ENCODE measurements at regions not wholly inside any gene's neighbourhood (a gene's known extent, or its start where the extent isn't known, plus 50 kb on each side); places are given as distances from the start of the nearest gene placed in this dataset.

DNA sequence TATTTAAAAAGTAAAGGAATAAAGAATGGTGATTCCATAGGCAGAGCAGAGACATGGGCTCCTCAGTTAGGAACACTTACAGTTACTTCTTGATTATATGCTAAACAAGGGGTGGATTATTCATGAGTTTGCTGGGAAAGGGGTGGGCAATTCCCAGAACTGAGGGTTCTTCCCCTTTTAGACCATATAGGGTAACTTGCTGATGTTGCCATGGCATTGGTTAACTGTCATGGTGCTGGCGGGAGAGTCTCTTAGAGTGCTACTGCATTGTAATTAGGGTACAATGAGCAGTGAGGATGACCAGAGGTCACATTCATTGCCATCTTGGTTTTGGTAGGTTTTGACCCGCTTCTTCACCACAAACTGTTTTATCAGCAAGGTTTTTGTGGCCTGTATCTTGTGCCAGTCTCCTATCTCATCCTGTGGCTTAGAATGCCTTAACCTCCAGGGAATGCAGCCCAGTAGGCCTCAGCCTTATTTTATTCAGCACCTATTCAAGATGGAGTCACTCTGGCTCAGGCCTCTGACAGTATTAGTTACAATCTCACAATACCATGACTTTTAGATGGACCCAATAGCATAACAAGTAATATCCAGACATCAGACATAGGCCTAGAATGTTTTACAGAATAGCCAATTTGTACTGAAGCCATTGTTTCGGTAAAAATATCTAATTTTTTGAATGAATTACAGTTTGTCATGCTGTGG is 106.8 kb downstream of the ZBTB18 start:
- no peak for DNase-seq

DNA sequence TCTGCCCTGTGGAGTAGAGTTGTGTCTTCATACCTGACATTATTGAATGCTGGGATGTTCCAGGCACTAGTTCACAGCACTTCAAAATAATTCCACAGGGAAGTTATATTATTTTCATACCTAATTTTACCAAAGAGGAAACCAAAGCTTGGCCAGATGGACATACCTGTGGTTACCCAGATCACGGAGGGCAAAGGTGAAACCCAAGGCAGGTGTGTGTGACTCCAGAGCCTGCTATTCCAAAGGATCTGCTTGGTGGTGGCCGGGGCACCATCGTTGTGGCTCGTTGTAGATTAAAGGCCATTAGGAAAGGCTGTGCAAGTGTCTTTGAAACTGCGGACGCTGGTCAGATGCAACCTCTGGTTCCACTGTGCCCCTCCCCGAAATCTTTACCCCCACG is 108.6 kb downstream of the ZBTB18 start:
- no peak for DNase-seq

DNA sequence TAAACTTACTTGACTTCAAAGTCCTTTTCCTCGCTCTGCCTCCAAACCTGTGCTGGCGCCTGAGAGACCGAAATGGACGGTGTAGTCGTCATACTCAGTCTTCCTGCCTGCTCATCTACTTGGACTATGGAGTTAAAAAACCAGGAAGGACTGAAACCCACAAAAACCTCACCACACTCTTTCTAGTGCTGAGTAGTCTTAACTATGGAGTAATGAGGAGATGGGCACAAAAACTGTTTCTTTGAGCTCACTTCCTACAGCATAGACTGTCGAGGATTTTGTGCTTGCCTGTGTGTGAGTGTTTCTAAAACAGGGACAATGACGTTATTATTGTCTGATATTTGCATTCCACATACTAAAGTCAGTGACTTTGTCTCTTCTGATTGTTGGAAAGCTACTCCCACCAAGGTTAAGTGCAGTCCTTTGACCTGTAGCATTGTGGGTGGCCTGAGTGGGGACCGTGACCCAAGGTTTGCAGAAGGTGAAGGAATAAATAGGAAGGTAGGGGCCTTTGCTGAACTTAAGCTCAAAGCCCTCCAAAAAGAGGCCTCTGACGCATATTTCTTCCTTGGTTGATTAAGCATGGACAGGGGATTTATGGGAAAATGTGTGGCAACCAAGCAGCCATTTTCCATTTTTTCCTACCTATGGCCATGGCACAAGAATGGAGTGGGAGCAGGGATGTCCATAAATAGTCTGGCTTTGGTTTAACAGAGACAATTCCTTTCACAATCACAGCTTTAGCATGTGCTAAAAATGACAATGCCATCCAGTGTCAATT is 109.6 kb downstream of the ZBTB18 start:
- DNase-seq = peak; percentile 6 to 12

DNA sequence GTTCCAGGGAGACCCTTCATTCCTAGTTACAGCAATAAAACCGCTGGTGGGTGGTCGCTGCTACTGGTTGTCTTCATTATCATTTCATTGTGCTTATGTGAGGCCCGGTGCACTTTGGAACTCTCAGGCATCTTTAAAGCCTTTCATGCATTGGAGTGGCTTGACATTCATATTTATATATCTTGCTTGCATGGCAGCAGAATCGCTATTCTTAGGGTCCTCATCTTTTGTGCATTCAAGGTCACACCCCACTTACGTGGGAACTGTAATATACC is 110.1 kb downstream of the ZBTB18 start:
- no peak for DNase-seq

DNA sequence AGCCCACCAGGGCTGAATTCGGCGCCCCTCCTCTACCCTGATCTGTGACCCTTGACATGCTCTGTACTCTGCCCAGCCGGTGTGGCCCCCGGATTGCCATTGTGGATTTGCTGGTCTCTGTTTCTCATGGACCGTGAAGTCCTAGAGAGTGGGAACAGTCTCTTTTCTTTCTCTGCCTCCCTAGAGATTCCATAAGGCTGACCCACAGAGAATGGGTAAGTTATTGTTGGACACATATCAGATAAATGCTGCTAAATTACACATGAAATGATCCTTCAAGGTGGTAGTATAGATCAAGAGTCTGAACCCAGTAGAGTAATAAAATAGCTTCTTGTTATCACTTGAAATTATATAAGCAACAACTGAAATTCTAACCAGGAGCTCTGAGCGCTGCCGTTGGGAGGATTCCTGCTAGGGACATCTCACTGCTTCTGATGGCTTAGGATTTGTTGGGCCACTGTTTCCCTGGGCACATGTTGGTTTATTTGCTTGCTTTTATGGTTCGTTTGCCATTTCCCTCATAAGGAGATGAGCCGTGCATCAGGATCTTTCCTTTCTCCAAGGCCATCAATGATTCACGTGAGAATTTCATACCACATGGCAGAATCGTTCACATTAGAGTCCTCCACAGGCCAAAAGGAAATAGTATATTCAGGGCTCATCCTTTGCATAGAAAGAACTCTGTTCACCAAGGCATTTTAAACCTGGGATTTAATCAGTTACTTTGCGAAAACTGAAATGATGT is 111.9 kb downstream of the ZBTB18 start:
- no peak for DNase-seq

DNA sequence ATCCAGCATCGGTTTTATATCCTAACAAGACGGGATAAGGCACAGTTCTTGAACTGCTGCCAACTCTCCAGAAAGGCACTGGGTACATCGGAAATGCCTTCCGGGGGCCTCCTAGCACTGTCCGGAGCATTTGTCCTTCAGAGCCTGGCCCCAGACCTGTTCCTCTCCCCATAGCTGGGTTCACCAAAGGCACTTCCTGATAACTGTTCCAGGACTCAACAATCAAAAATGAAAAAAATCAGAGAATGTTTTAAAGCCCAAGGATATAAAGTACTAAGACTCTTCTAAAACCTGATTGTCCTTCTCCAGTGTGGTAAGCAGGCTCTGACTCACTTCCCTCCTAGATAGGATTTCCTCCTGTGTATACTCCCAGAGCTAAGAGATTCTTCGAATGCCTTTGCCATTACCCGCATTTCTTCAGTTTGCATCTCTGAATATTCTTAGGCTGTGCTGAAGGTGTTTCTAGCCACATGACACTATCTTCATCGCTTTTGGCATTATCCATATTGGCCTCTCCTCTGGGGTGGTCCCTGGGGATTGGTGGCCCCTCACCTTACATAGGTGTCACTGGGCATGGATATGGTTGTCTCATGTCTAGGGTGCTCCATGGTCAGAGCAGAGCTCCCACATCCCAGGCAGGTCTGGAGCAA is 112.9 kb downstream of the ZBTB18 start:
- DNase-seq = no peak

DNA sequence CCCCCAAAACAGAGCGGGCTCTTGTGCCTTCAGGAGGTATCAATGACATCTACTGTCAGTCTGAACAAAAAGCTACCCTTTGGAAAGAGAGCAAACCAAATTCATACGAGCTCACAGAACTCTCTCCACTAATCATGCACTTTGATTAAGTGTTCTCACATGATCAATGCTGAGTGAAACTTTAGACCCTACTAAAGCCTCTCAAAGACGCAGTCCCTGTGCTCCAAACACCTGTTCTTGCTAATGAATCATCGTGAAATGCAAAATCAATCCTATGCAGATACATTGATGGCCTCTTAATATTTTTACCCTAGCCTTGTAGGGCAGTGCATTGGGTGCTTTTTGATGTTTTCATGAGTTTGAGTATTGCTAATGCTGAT is 113.4 kb downstream of the ZBTB18 start:
- DNase-seq = no peak

DNA sequence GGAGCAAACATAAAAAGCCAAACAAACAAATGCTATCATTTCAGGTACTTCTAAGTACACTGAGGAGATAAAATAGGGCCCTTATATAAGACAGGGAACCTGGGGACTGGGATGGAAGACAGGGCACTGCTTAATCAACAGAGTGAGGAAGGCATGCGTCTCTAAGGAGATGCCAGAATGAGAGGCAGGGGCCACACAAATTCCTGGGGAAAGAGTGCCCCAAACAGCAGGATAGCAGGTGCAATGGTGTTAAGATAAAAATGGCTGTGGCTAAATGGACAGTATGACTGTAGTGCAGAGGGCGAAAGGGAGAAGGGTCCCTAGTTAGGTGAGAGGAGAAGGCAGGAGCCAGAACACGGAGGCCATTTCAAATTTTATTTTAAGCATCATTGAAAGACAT is 113.9 kb downstream of the ZBTB18 start:
- no peak for DNase-seq

DNA sequence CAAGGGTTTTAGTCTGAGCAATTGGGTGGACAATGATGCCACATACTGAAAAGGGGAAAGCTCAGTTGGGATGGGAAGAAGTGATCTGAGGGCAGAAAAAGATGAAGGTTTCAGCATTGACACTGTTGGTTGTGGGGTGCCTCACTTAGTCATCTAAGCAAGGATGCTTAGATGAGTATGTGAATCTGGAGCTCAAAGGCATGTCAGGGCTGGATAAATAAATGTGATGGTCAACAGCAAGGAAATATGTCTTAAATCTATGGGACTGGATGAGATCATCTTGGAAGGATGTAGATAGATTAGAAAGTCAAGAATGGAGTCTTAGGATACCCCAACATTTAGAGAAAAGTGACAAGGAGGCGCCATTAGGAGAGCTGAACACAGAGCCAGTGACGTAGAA is 114.6 kb downstream of the ZBTB18 start:
- no peak for DNase-seq

DNA sequence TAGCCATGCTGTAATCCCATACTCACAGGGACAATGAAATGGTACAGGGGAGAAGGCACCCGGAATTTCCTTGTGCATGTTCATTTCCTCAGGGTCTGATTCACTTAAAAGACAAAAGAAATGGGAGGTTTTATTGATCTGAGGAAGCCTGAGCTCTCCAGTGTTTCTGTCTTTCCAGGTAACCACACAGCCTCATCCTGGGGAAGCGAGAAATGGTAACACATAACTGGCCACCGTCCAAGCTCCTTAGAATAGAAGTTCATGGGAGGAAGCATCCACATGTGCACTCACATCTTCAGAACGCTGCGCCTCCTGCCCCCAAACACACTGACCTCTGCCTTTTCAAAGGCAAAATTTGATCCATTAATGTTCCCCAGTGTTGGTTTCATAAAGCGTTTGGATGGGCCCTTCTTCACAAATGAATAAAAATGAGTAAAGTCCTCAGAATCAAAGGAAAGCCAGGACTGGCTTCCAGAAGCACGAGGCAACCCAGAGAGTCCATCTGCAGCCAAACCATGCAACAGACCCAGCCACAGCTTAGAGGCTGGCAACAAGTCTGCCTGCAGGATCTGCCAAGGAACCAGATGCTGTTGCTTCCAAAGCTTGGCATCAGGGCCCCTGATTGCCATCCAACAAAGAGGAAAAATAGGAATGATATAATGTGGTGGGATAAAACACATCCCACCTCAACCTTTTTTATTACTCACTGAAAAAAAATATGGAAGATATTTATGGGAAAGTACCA is 120.3 kb downstream of the ZBTB18 start:
- no peak for DNase-seq

DNA sequence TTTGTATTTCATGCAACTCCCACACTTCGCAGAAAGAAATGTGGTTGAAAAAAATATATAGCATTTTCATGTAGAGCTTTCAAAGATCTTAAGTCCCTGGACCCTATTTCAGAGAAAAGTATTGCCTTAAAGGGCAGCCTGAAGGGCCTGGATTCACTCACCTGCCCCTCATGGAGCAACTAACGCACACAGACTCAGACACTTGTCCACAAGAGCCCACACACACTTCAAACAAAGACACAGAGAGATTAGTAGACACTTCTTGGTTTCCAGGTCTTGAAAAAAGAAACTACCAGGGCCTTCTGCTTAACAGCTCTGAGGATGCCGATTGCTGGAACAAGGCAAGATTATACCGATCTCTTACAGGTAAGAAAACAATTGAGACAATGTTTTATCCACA is 122.2 kb downstream of the ZBTB18 start:
- no peak for DNase-seq

DNA sequence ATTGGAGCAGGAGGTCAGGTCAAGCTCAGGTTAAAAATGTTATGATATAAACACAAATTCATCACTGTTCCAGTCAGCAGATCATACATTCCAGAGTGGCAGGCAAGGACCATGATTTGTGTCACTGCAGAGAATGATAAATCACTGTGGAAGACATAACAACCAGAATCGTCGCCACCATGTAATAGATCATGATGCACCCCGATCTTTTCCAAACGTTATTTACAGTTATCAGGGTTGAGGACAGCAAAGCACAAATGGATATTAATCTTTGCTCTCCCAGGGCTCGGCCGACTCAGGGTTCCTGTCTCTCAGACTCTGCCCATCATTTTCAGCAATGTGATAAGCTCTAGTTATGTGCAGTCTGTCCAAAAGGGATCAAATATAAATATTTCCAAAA is 122.7 kb downstream of the ZBTB18 start:
- DNase-seq = no peak

DNA sequence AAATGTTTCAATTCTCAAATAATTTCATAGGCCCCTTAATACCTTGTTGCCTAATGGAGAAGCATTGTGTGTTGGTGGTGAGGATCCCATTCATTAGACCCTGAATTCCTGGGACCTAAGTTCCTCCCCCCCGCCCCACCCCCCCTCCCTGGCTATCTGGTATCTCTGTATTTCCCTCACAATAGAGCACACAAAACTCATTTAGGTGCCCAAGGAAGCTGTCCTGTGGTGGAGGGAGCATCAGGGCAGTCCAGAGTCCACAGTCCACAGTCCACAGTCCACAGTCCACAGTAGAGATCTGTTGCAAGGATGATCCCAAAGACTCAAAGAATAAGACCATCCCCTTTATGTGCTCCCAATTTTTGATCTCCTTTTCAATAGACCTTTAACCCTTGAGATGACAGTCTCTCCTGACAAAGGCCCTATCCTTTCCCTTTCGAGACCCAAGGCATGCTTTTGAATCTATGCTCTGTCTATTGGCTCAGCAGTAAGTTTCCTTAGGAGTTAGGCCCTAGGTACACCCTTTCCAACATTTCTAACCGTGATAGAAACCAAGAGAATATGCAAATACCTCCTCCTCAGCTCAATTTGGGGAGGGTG is 123.9 kb downstream of the ZBTB18 start:
- DNase-seq = no peak

DNA sequence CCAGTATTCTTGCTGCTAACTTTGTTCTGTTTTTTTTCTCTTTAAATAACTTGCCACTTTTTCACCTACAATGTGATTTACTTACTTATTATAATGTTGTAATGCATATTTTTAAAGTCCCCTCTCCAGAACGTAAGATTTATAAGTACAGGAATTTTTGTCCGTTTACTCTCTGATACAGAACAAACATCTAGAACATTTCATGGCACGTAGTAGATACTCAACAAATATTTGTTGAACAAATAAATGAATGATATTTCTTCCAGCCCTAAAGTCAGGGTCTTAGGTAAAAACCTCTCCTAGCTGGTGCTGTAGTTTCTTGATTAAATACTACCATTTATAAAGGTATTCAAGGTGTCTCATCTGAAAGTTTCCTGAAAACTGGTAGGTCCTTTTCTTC is 125.1 kb downstream of the ZBTB18 start:
- no peak for DNase-seq

DNA sequence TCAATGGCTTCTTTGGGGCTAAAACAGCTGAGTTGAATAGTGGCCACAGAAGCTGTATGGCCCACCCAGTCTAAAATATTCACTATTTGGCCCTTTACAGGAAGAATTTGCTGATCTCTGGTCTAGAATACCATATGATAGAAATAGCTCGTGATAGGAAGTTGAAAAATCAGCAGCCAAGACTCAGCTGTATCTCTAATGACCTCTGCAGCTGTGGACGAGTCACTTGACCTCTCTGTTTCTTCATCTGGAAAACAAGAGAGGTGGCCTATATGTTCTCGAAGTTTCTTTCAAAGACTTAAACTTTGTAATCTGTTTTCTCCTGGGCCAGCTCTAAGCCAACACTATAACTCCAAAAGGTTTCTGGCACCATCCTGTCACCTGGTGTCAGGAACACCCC is 129.2 kb downstream of the ZBTB18 start:
- no peak for DNase-seq

DNA sequence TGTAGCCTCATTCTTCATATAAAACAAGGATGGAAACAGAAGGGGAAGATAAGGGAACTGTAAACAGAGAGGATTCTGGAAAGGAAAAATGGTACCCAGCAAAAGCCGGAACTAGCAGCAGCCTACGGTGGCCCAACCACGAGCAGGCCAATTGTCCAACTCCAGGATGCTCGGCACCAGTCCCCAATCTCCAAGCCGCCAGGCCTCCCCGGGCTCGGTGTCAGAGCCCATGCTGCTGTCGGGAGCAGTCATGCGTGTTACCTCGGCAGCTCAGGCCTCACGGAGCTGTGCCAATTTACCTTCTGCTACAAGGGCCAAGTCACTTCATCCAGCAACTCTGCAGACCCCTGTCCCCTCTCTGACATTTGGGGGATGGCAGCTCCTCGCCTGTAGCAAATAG is 130.8 kb downstream of the ZBTB18 start:
- DNase-seq = no peak

DNA sequence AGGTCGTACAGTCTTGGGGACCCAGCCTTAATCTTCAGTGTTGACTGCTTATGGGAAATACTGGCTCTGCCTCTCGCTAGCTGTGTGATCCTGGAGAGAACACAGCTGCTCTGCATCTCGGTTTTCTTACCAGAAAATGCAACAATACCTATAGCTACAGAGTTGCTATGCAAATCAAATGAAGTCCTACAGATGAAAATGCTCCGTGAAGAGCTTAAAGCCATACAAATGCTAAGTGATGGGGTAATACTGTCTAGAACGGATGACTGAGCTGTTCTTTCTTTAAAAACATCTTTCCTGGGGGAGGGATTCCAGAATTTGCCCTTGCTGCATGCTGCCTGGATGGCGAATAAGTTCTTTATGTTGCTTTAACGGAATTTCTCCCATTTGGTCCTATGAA is 132.0 kb downstream of the ZBTB18 start:
- DNase-seq = no peak

DNA sequence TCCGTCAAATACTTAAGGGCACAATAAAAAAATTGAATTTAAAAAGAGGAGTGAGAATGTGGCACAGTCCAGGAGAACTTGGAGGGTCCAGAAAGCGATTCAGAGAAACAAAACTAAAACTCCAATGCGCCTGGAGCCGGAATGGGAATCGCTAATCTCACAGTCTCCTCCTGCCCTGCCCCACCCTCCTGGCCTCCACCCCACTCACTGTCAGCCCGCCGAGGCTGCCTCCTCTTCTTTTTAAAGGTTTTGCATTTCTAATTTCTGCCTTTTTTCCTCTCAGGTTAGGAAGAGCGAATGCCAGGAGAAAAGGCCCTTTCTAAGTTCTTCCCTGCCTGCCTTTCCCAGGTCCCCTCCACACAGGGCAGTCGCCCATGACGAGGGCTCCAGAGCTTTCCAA is 135.3 kb downstream of the ZBTB18 start:
- no peak for DNase-seq

DNA sequence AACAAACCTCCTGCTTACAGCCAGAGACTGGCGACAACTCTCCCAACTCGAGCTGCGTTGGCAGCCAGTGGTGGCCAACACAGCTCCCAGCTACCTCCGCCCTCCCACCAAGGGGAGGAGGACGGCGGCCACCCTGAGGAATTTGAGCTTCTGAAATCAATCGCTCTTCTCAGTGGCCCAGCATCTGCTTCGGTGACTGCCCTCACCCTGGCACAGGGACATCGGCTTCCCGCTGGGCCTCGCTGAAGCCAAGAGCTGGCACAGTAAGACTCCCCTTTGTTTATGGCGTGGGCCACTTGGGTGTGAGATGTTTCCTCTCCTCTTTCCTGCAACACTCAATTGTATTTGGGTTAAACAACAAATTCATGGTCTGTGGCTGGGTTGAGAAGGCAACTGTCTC is 136.2 kb downstream of the ZBTB18 start:
- no peak for DNase-seq

DNA sequence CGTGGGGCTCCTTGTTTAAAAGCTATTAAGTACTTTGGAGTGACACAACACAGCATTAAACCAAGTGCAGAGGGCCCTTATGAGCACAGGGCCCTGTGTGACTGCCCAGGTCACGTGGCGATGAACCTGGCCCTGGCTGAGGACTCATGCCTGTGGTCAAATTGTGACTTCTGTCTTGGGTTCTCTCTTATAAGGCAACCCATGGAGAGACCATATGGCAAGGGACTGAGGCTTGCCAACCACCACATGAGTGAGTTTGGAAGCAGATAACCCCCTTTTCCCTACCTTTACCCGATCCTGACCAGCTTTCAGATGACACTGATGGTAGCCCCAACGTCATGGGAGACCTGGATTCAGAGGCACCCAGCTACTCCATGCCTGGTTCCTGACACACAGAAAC is 140.5 kb downstream of the ZBTB18 start:
- no peak for DNase-seq

DNA sequence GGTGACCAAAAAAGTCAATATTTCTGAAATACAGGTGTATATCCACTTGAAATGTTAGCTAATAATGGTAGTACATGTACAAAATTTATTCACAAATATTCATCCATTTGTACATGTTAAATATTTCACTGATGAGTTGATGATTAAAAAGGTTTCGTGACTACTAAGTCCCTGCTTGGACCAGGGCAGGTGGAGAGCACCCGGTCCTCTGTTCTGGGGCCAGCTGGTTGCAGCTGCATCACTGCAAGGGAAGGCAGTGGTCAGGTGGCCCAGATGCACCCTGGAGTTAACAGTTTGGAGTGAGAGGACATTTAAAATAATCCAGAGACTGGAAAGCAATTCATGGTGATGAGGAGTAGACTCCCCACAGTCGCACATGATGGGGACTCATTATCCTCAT is 141.2 kb downstream of the ZBTB18 start:
- no peak for DNase-seq

DNA sequence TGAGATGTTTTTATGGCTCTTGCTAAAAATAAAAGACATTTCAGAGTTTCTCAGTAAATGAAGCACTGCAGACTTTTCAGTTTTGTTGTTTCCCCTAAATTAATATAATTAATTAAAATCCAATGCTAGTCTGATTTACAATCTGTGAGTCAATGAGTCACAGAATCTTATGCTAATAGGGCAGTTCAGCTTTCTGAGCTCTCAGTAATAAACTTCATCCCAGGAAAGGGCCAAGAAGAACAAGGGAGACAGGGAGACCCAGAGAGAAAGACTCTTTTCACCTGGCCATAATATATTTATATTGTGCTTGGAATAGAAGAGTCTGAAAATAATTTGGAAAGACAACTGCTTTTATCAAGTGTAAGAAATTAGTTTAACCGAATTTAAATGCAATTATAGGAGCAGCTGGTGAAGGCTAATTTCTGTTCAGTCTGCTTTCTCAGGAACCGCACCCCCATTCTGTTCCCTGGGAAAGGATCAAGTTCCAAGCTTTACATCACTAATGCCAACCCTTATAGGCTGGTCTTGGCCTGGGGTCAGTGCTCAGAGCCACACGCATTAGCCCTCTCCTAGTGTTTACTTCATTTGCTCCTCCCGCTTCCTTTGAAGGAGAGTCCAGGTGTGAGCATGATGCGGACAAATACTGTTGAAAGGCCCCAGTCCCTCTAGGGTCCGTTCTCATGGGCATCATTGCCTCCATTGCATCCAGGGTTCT is 145.6 kb downstream of the ZBTB18 start:
- DNase-seq = no peak

Data from AML-193 (cell line).